ENCODE measurements at regions not wholly inside any gene's neighbourhood (a gene's known extent, or its start where the extent isn't known, plus 50 kb on each side); places are given as distances from the start of the nearest gene placed in this dataset.

GRCh38 chr20:22768266-22769178 lies 184.2 kb upstream of the FOXA2 start:
- no peak overlapping the region for H3K4me3 ChIP-seq (ENCODE audit: low read depth, low read length)
- TF ChIP-seq, protein P1, sequence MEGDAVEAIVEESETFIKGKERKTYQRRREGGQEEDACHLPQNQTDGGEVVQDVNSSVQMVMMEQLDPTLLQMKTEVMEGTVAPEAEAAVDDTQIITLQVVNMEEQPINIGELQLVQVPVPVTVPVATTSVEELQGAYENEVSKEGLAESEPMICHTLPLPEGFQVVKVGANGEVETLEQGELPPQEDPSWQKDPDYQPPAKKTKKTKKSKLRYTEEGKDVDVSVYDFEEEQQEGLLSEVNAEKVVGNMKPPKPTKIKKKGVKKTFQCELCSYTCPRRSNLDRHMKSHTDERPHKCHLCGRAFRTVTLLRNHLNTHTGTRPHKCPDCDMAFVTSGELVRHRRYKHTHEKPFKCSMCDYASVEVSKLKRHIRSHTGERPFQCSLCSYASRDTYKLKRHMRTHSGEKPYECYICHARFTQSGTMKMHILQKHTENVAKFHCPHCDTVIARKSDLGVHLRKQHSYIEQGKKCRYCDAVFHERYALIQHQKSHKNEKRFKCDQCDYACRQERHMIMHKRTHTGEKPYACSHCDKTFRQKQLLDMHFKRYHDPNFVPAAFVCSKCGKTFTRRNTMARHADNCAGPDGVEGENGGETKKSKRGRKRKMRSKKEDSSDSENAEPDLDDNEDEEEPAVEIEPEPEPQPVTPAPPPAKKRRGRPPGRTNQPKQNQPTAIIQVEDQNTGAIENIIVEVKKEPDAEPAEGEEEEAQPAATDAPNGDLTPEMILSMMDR (IDR thresholded peaks at IDR 0.05; ENCODE audit: borderline replicate concordance, insufficient read depth, low read depth, low read length), result no peak

- TF ChIP-seq, protein P1 (IDR thresholded peaks at IDR 0.05; ENCODE audit: borderline replicate concordance, insufficient read depth, low read depth, low read length), result no peak
- no peak overlapping the region for H3K4me3 ChIP-seq (ENCODE audit: low read depth, low read length)
Measured at GRCh38 chr20:22770241-22770800, 185.9 kb upstream of the FOXA2 start.

GRCh38 chr20:22771706-22772105 lies 187.3 kb upstream of the FOXA2 start:
- TF ChIP-seq, protein P1 (IDR thresholded peaks at IDR 0.05; ENCODE audit: borderline replicate concordance, insufficient read depth, low read depth, low read length), result no peak
- no peak overlapping the region for H3K4me3 ChIP-seq (ENCODE audit: low read depth, low read length)

GRCh38 chr20:22773344-22773743 lies 189.0 kb upstream of the FOXA2 start:
- TF ChIP-seq, protein P1 (IDR thresholded peaks at IDR 0.05; ENCODE audit: borderline replicate concordance, insufficient read depth, low read depth, low read length), result no peak
- H3K4me3 ChIP-seq (ENCODE audit: low read depth, low read length), result no peak overlapping the region

DNA sequence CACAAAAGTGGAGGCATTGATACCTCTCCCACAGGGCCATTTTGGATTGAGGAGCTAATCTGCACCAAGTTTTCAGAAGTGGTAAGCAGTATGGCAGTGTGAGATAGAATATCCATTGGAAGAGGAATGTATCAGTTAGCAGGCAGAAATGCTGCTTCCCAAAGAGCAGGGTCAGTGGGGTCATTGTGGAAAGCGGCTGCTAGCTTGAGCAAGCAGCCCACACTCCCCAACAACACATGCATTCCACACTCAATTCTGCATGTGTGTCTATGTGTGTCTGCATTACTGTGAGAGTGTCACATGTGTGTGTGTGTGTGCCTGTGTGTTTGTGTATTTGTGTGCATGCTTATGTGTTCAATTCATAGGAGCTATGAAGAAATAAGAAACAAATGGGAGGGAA lies 190.9 kb upstream of the FOXA2 start:
- TF ChIP-seq, protein P1 (IDR thresholded peaks at IDR 0.05; ENCODE audit: borderline replicate concordance, insufficient read depth, low read depth, low read length), result no peak
- no peak overlapping the region for H3K4me3 ChIP-seq (ENCODE audit: low read depth, low read length)

DNA sequence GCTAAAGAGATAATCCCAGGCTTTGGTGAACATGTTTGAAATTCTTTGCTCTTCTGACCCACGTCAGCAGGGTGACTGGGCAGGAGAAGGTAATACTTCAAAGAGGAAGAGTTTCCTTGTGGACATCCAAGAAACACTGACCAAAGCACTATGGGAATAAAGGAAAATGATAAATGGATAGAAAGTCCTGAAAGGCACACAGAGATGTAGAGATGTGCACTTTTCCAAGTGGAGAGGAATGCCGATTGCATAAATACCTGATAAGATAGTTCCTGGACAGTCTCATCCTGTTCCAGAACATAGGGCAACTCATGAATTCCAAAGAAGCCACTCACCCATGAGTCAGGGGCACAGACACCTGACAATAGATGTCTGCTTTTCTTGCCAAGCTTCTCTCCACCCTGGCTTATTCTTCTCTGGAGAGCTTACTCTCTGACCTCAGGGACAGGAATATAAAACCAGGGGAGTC lies 191.3 kb upstream of the FOXA2 start:
- TF ChIP-seq, protein P1 (IDR thresholded peaks at IDR 0.05; ENCODE audit: borderline replicate concordance, insufficient read depth, low read depth, low read length), result no peak
- no peak overlapping the region for H3K4me3 ChIP-seq (ENCODE audit: low read depth, low read length)

All from GM12875 (cell line).